Rectal smooth muscle tissue (tissue), 1 donor: ENCODE measurements at regions not wholly inside any gene's neighbourhood (a gene's known extent, or its start where the extent isn't known, plus 50 kb on each side); places are given as distances from the start of the nearest gene placed in this dataset.

Experiments used
- H3K27ac ChIP-seq: one replicate; pipeline ENCODE4 v1.7.0; 2013; ENCODE audit warnings: low read depth, low read length, inconsistent platforms
- H3K27me3 ChIP-seq: one replicate; pipeline ENCODE4 v1.7.0; 2013; ENCODE audit warnings: low read length; ENCODE audit not compliant: control insufficient read depth, insufficient read depth
- H3K36me3 ChIP-seq: one replicate; pipeline ENCODE4 v1.7.0; 2013; ENCODE audit warnings: low read length; ENCODE audit not compliant: control insufficient read depth, insufficient read depth
- H3K4me1 ChIP-seq: one replicate; pipeline ENCODE4 v1.7.0; 2013; ENCODE audit warnings: low read length; ENCODE audit not compliant: control insufficient read depth, insufficient read depth
- H3K4me3 ChIP-seq: one replicate; pipeline ENCODE4 v1.7.0; 2013; ENCODE audit warnings: low read length
- H3K9ac ChIP-seq: one replicate; pipeline ENCODE4 v1.7.0; 2013; ENCODE audit warnings: low read length

DNA sequence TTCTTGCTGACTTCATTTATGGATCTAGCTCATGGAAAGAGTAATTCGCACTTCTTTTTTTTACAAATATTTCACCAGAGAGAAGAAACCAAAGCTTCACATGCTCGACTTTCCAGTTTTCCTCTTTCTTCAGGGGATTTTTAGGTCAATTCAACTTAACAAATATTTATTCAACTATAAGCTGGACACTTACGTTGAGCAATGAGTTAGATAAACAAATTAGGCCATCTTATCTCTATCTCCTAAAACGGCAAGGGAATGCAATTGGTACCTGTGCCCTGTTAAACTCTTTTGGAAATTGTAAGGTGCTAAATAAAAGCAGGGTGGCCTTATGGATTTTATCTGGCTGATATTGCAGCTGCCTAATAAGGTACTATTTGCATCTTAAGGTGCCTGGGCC, 145.1 kb upstream of the RAI14 start:
- Histone ChIP-seq H3K27ac (peak overlapping the region; percentile 72), H3K4me3 (no peak overlapping the region), H3K27me3 (no peaks in the 10 kb centered on the region), H3K9ac (no peak overlapping the region), H3K36me3 (no peaks in the 10 kb centered on the region), H3K4me1 (peaks cover 3% of the 10 kb centered on the region)

DNA sequence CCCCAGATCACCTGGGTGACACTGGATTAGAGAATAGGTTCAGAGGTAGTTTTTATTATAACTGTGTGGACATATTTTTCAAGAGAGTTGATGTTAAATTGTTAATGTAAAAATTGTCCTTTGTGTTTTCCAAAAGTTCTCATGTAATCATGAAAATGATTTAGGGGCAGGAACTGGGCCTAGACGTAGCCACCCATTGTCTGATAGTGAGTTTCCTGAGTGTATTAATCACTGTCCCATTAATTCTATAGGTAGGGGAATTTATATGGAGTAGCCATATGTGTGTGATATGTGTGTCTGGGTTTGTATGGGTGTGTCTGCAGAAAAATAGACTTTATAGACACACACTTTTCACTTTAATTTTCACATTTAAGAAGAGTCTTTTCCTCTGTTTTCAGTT, 144.6 kb upstream of the RAI14 start:
- H3K4me3 ChIP-seq = no peak overlapping the region

DNA sequence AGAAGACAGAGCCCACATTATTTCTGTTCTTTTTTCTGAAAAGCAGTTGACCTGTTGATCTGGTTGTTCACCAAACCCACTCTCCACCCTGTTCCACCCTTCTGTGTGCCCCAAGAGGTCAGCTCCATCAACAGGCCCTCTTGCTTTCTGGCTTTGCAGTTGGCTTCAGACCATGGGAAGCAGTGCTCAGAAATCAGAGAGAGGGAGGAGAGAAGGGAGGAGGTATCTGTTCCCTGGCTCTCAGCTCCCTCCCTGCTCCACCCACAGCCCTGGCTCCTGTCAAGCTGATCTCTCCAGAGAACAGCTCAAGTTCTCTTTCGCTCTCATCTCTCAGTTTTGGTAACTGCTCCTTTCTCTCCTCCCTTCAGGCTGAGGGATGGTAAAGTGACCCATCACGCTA, 144.2 kb upstream of the RAI14 start:
- no peak overlapping the region for H3K4me3 ChIP-seq
- H3K4me1 ChIP-seq = peaks cover 3% of the 10 kb centered on the region
- no peaks in the 10 kb centered on the region for H3K27me3 ChIP-seq
- no peaks in the 10 kb centered on the region for H3K36me3 ChIP-seq
- peak overlapping the region; percentile 72 for H3K27ac ChIP-seq
- H3K9ac ChIP-seq = no peak overlapping the region

More for the DNA sequence above, 144.6 kb upstream of the RAI14 start:
- peaks cover 3% of the 10 kb centered on the region for H3K4me1 ChIP-seq
- no peaks in the 10 kb centered on the region for H3K27me3 ChIP-seq
- H3K27ac ChIP-seq = peak overlapping the region; percentile 72
- no peaks in the 10 kb centered on the region for H3K36me3 ChIP-seq
- H3K9ac ChIP-seq = no peak overlapping the region

DNA sequence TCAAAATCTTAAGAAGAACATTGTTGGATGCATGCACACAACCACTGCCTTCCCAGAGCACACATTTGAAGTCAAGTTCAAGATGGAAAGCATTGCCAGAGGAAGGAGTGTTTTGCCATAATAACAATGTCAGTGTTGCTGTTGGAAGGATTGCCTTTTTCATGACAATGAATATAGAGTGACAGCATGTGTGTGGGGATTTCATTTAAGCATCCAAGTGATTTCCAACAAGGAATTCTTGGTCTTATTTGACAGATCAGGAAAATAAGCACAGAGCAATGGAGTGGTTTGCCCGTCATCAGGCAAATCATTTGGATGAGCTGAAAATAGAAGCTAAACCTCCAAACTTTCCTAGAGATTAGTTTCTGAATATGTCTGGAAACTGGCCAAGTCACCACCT, 140.0 kb upstream of the RAI14 start:
- Histone ChIP-seq H3K27ac (no peak overlapping the region), H3K4me3 (no peak overlapping the region), H3K9ac (no peak overlapping the region), H3K36me3 (no peaks in the 10 kb centered on the region), H3K27me3 (no peaks in the 10 kb centered on the region), H3K4me1 (peaks cover 3% of the 10 kb centered on the region)

DNA sequence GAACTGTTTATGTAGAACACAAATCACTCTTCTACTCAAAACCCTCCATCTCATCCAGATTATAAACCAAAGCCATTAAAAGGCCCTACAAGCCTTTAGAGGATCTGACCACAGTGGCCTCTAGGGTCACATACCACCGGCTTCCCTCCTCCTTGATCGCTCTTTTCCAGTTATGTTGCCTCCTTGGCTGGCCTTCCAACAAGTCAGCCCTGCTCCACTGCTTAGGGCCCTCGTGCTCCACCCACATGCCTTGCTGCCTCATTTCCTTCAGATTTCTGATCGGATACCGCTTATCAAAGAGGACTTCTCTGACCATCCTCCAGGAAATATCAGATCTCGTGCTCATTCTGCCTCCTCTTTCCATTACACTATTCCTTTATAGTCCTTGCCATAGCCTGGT, 139.4 kb upstream of the RAI14 start:
- H3K27me3 ChIP-seq = no peaks in the 10 kb centered on the region
- H3K27ac ChIP-seq = no peak overlapping the region
- H3K9ac ChIP-seq = no peak overlapping the region
- no peak overlapping the region for H3K4me3 ChIP-seq
- H3K4me1 ChIP-seq = peaks cover 3% of the 10 kb centered on the region
- no peaks in the 10 kb centered on the region for H3K36me3 ChIP-seq

DNA sequence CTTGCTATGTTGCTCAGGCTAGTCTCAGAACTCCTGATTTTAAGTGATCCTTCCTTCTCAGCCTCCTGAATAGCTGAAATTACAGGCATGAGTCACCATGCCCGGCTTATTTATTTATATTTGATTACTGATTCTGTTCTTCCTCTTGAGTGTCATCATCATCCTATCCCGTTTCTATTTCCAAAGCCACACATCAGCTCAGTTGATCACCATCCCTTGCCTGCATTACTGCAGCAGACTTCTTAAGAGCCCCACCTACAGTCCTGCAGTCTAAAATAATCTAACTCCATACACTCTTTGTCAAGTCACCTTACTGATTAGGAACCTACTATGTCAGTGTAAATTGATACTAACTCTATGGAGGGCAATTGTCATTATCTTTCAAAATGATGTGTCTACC, 138.9 kb upstream of the RAI14 start:
- H3K27me3 ChIP-seq = no peaks in the 10 kb centered on the region
- no peak overlapping the region for H3K27ac ChIP-seq
- H3K4me3 ChIP-seq = no peak overlapping the region
- no peaks in the 10 kb centered on the region for H3K36me3 ChIP-seq
- H3K9ac ChIP-seq = no peak overlapping the region
- H3K4me1 ChIP-seq = peaks cover 1% of the 10 kb centered on the region

DNA sequence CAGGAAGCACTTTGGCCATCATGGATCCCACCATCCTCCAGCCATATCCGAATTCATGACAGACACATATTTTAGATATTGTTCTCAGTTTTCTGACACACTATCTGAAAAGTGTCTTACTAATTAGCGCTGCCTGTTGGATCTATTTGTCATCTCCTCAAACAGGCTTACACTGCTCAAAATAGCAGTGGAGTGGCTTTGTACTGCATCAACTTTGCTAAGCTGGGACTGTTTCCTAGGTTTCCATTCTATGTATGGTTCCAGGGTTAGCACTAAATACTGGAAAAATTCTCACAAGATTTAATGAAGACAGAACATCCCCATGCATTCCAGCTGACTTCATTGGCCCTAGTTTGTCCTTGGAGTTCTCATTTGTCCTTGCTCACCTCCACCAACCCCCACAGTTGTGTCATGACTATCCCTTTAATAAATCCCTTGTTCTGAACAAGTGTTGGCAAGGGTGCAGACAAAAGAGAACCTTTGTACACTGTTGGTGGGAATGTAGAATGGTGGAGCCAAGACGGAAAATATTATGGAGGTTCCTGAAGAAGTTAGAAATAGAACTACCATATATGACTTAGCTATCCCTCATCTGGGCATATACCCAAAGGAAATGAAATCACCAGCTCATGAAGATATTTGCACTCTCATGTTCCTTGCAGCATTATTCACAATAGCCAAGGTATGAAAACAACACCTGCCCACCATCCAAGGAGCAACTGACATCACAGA, 136.5 kb upstream of the RAI14 start:
- Histone ChIP-seq H3K4me1 (peaks cover 4% of the 10 kb centered on the region), H3K36me3 (no peaks in the 10 kb centered on the region), H3K9ac (no peak overlapping the region), H3K27ac (peak overlapping the region; percentile 49), H3K27me3 (no peaks in the 10 kb centered on the region), H3K4me3 (no peak overlapping the region)

DNA sequence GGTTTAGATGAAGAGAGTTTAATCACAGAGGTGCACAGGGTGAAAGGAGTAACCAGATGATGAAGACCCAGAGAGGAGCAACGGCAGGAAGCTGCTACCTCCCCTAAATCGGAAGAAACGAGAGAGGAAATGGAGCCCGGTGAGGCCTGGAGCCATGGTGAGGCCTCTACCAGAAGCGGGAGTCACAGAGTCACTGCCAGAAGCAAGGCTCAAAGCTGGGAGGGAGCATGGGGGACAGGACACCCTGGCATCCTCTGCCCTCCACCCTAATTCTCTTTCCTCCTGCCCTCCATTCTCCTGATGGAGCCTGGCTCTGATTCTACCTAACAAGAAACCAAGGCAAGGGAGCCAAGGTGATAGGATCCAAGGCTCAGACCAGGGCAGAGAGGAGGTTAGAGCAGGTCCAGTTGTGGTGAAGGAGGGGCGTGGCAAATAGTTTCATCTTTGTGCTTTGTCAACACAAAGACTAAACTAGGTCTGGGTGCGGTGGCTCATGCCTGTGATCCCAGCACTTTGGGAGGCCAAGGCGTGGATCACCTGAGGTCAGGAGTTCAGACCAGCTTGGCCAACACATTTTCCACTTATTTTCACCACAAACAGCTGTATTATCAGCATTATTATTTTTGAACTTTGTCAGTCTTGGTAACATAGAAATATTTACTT, 134.4 kb upstream of the RAI14 start:
- H3K36me3 ChIP-seq = no peaks in the 10 kb centered on the region
- no peak overlapping the region for H3K9ac ChIP-seq
- no peak overlapping the region for H3K27ac ChIP-seq
- peaks cover 4% of the 10 kb centered on the region for H3K4me1 ChIP-seq
- no peak overlapping the region for H3K4me3 ChIP-seq
- no peaks in the 10 kb centered on the region for H3K27me3 ChIP-seq

DNA sequence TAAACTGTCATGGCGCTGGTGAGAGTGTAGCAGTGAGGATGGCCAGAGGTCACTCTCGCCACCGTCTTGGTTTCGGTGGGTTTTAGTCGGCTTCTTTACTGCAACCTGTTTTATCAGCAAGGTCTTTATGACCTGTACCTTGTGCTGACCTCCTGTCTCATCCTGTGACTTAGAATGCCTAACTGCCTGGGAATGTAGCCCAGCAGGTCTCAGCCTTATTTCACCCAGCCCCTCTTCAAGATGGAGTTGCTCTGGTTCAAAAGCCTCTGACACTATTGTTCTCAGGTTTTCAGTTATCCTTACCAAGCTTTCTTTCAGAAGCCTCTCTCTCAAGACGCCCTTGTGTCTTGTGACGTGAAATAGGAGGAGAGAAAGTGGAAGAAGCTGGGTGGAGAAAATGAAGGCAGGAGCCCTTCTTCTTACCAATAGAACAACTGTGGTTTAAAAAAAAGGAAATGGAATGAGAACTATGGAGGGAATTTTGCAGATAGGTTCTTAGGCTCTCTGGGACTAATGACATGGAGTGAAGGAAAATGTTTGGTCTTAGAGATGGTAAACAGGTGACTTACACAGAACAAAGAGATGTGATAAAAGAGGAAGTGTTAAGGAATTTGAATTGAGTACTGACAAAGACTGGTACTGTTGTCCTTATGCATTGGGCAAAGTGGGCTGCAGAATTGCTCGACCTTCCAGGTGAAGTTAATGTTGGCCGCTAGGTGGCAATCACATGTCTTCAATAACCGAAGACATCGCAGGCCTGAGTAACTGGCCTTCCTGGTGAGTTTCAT, 133.3 kb upstream of the RAI14 start:
- Histone ChIP-seq H3K4me1 (peaks cover 4% of the 10 kb centered on the region), H3K36me3 (no peaks in the 10 kb centered on the region), H3K4me3 (no peak overlapping the region), H3K27me3 (no peaks in the 10 kb centered on the region), H3K9ac (no peak overlapping the region), H3K27ac (peak overlapping the region; percentile 28)

DNA sequence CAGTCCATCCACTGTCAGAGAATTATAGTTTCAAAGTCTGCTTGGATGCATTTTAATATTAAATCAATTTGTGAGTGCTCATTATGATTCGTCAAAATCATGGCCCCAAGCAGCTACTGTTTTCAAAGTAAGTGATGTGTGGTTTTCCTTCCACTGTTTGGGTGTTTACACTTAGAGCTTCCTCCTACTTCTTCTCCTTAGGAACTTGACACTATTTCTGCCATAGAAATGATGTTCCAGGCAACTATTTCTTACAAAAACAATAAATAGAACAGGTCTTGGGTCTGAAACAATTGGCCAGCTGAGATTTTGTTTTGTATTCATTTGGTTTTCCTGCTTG, 132.8 kb upstream of the RAI14 start:
- H3K4me1 ChIP-seq = peaks cover 4% of the 10 kb centered on the region
- no peaks in the 10 kb centered on the region for H3K36me3 ChIP-seq
- no peaks in the 10 kb centered on the region for H3K27me3 ChIP-seq
- no peak overlapping the region for H3K4me3 ChIP-seq
- H3K9ac ChIP-seq = no peak overlapping the region
- H3K27ac ChIP-seq = no peak overlapping the region

DNA sequence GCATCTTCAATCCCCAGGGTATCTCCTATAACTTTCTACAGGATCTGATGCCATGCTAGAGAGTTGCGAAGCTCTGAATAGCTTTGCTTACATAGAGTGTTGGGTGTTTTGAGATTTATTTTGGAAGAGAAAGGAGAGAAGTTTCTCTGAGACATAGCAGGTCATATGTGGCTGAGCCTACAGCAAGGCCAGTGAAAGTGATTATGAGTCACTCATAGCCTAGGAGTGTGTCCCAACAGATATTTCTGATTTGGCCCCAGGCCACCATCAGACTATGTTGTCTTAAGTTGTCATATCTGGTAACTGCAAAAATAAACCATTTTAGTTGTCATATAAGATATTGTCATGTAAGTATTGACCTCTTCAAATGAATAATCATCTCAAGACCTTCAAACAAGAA, 132.0 kb upstream of the RAI14 start:
- Histone ChIP-seq H3K36me3 (no peaks in the 10 kb centered on the region), H3K27me3 (no peaks in the 10 kb centered on the region), H3K27ac (no peak overlapping the region), H3K4me3 (no peak overlapping the region), H3K4me1 (peaks cover 4% of the 10 kb centered on the region), H3K9ac (no peak overlapping the region)

DNA sequence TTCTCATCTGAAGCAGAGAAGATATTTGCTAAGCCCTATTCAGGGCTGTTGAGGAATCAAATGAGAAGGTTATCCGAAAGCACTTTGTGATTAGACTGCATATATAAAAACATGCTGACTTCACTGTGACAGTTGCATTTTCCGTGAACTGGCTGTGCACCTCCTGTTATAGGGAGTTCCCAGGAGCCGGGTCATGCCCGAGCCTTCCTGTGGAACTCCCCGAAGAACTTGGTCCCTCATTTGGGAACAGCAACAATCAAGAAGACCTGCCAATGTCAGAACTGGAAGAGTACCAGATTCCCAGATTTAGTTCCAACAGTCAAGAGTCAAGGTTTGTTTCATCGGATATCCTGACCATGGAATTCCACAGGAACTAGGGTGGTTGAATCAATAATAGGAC, 130.4 kb upstream of the RAI14 start:
- Histone ChIP-seq H3K4me3 (no peak overlapping the region), H3K36me3 (no peaks in the 10 kb centered on the region), H3K27me3 (no peaks in the 10 kb centered on the region), H3K4me1 (peaks cover 17% of the 10 kb centered on the region), H3K9ac (no peak overlapping the region), H3K27ac (no peak overlapping the region)
